ENCODE measurements at regions not wholly inside any gene's neighbourhood (a gene's known extent, or its start where the extent isn't known, plus 50 kb on each side); places are given as distances from the start of the nearest gene placed in this dataset.

DNA sequence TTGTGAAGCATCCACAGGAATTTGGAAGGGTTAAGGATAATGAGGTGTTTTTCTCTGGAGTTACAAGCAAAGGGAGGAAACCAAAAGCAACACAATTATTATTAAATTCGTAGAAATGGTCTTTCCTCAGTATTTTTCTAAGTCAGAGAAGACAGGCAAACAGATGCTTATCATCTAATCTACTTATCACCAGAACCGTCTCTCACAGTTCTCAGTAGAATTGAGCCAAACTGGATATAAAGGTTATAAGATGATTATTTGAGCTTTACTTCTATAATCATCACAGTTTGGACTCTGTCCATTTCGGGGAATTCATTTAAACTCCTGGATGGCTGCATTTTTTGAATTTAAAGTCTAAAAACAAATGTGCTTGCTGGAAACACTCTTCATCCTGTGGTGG is 245.0 kb downstream of the KCNJ2 start:
- H3K27ac ChIP-seq (ENCODE audit: insufficient read depth, low read length), result no peak overlapping the region
- no peak overlapping the region for H3K4me2 ChIP-seq (ENCODE audit: low read depth, low read length)
- H2BK120ac ChIP-seq (ENCODE audit: low read depth, low read length), result no peak overlapping the region
- TF ChIP-seq, protein P1, sequence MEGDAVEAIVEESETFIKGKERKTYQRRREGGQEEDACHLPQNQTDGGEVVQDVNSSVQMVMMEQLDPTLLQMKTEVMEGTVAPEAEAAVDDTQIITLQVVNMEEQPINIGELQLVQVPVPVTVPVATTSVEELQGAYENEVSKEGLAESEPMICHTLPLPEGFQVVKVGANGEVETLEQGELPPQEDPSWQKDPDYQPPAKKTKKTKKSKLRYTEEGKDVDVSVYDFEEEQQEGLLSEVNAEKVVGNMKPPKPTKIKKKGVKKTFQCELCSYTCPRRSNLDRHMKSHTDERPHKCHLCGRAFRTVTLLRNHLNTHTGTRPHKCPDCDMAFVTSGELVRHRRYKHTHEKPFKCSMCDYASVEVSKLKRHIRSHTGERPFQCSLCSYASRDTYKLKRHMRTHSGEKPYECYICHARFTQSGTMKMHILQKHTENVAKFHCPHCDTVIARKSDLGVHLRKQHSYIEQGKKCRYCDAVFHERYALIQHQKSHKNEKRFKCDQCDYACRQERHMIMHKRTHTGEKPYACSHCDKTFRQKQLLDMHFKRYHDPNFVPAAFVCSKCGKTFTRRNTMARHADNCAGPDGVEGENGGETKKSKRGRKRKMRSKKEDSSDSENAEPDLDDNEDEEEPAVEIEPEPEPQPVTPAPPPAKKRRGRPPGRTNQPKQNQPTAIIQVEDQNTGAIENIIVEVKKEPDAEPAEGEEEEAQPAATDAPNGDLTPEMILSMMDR (conservative IDR thresholded peaks at IDR 0.05; ENCODE audit: low read depth, low read length), result no peak
- TF ChIP-seq MAZ (IDR thresholded peaks at IDR 0.05; ENCODE audit: borderline replicate concordance, low read depth, low read length), result no peak
- TF ChIP-seq SMC3 (IDR thresholded peaks at IDR 0.05; ENCODE audit: low read depth, low read length), result no peak
- TF ChIP-seq POLR2A (IDR thresholded peaks at IDR 0.05; ENCODE audit: low read depth, low read length), result no peak
- no peak for TF ChIP-seq RCOR1 (IDR thresholded peaks at IDR 0.05; ENCODE audit: insufficient replicate concordance, low read length)
- TF ChIP-seq RAD21 (IDR thresholded peaks at IDR 0.05; ENCODE audit: low read length), result no peak
- TF ChIP-seq NFE2L2 (IDR thresholded peaks at IDR 0.05; ENCODE audit: low read depth, low read length), result no peak
- TF ChIP-seq, protein P2, sequence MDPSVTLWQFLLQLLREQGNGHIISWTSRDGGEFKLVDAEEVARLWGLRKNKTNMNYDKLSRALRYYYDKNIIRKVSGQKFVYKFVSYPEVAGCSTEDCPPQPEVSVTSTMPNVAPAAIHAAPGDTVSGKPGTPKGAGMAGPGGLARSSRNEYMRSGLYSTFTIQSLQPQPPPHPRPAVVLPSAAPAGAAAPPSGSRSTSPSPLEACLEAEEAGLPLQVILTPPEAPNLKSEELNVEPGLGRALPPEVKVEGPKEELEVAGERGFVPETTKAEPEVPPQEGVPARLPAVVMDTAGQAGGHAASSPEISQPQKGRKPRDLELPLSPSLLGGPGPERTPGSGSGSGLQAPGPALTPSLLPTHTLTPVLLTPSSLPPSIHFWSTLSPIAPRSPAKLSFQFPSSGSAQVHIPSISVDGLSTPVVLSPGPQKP (IDR thresholded peaks at IDR 0.05; ENCODE audit: borderline replicate concordance, low read depth, low read length), result no peak
- no peak for TF ChIP-seq FOS (IDR thresholded peaks at IDR 0.05; ENCODE audit: low read depth, low read length)
- no peak for TF ChIP-seq MAFK (IDR thresholded peaks at IDR 0.05; ENCODE audit: low read depth, low read length)
- no peak for TF ChIP-seq RFX5 (IDR thresholded peaks at IDR 0.05; ENCODE audit: low read depth, low read length)
- TF ChIP-seq MXI1 (IDR thresholded peaks at IDR 0.05; ENCODE audit: borderline replicate concordance, low read depth, low read length), result no peak
- no peak for TF ChIP-seq BHLHE40 (IDR thresholded peaks at IDR 0.05; ENCODE audit: low read depth, low read length)
- TF ChIP-seq CHD1 (IDR thresholded peaks at IDR 0.05; ENCODE audit: low read depth, low read length), result no peak
- CTCF ChIA-PET, result no interaction called here
- no peak overlapping the region for H3K14ac ChIP-seq (replicated peaks; ENCODE audit: low read depth, low read length)
- no peak overlapping the region for H3K18ac ChIP-seq (ENCODE audit: low read depth, low read length)
- H3K4me3 ChIP-seq (ENCODE audit: insufficient read depth, low read depth, low read length), result no peak overlapping the region
- no peak overlapping the region for H2BK20ac ChIP-seq (ENCODE audit: low read depth, low read length)
- no peak overlapping the region for H4K5ac ChIP-seq (ENCODE audit: low read depth, low read length)
- no peak overlapping the region for H2BK15ac ChIP-seq (ENCODE audit: low read depth, low read length)
- in situ Hi-C loops (cut with MboI; ENCODE audit: low sequenced_read_pairs) (no loop called here), dilution Hi-C loops (cut with HindIII; ENCODE audit: low sequenced_read_pairs, unreplicated experiment) (no loop called here), intact Hi-C loops (cut with micrococcal nuclease) (no loop called here)
- no peaks in the 10 kb centered on the region for H3K36me3 ChIP-seq (ENCODE audit: control insufficient read depth, insufficient read depth, low read length)
- H3K9me3 ChIP-seq (ENCODE audit: control insufficient read depth, insufficient read depth, low read length), result no peaks in the 10 kb centered on the region
- H2BK5ac ChIP-seq (ENCODE audit: low read depth, low read length, poor library complexity, severe bottlenecking), result no peak overlapping the region
- H4K91ac ChIP-seq (ENCODE audit: insufficient read depth, low read depth, low read length), result no peak overlapping the region
- H2AK5ac ChIP-seq (ENCODE audit: low read depth, low read length), result no peak overlapping the region
- no CpG with 5 or more reads among the region's 3 CpGs for WGBS, 2 experiments (ENCODE audit: extremely low coverage in 2 of 2, insufficient read length in 1 of 2)
- DNase-seq (no peak), ATAC-seq (ENCODE audit: low read depth) (no peak)
- H3K23ac ChIP-seq (ENCODE audit: low read depth, low read length), result no peak overlapping the region
- H3K56ac ChIP-seq (ENCODE audit: extremely low read depth, insufficient read depth, low read length), result no peak overlapping the region
- no peak overlapping the region for H3K4ac ChIP-seq (ENCODE audit: low read depth, low read length)
- H3K79me1 ChIP-seq (ENCODE audit: low read depth in 1 of 2, low read length in 2 of 2), result no peaks in the 10 kb centered on the region
- H3K9ac ChIP-seq (ENCODE audit: low read depth, low read length), result no peak overlapping the region
- POLR2A ChIA-PET (ENCODE audit: unreplicated experiment), result no interaction called here
- no peaks in the 10 kb centered on the region for H3K9me1 ChIP-seq (ENCODE audit: insufficient read depth, low read length)
- no peaks in the 10 kb centered on the region for H3K27me3 ChIP-seq (ENCODE audit: control insufficient read depth, insufficient read depth, low read length)
- no peak overlapping the region for H2AK9ac ChIP-seq (replicated peaks; ENCODE audit: low read depth, low read length, poor library complexity)
- no peak overlapping the region for H2AFZ ChIP-seq (replicated peaks; ENCODE audit: low read length, poor library complexity)
- BruUV-seq (replicated peaks), result no TSS peak
- H3K4me1 ChIP-seq (ENCODE audit: control insufficient read depth, insufficient read depth, low read length), result no peaks in the 10 kb centered on the region
- H4K8ac ChIP-seq (ENCODE audit: low read depth in 2 of 2, low read length in 2 of 2), result no peak overlapping the region
- no peaks in the 10 kb centered on the region for H4K20me1 ChIP-seq (ENCODE audit: insufficient read depth, low read length)

All from IMR-90 (cell line).